ENCODE measurements at regions not wholly inside any gene's neighbourhood (a gene's known extent, or its start where the extent isn't known, plus 50 kb on each side); places are given as distances from the start of the nearest gene placed in this dataset.
A peak's percentile ranks its signal among the peaks of the same experiment; 100 is the strongest.

- DNase-seq = no peak
Measured at GRCh38 chr19:34120141-34120540, 52.2 kb upstream of the LSM14A start.

GRCh38 chr19:34120846-34121639 lies 51.3 kb upstream of the LSM14A start:
- DNase-seq = peak; percentile 37

All from activated T-cell treated with anti-CD3 and anti-CD28 coated beads for 4 hours (primary cell).